Duodenal mucosa (tissue), 2 donors: ENCODE measurements at regions not wholly inside any gene's neighbourhood (a gene's known extent, or its start where the extent isn't known, plus 50 kb on each side); places are given as distances from the start of the nearest gene placed in this dataset.

Experiments used
- H3K27ac ChIP-seq: one replicate; pipeline ENCODE4 v1.7.0; 2013; ENCODE audit warnings: low read depth, low read length
- H3K27me3 ChIP-seq, 2 donors: one replicate each; pipeline ENCODE4 v1.7.0; 2013; ENCODE audit warnings: low read length in 2 of 2, control low read depth in 1 of 2; ENCODE audit not compliant: insufficient read depth in 2 of 2, control insufficient read depth in 1 of 2
- H3K36me3 ChIP-seq, 2 donors: one replicate each; pipeline ENCODE4 v1.7.0; 2013; ENCODE audit warnings: low read length in 2 of 2, control low read depth in 1 of 2; ENCODE audit not compliant: insufficient read depth in 2 of 2, control insufficient read depth in 1 of 2
- H3K4me1 ChIP-seq, 2 donors: one replicate each; pipeline ENCODE4 v1.7.0; 2013; ENCODE audit warnings: low read length in 2 of 2, control low read depth in 1 of 2; ENCODE audit not compliant: insufficient read depth in 2 of 2, control insufficient read depth in 1 of 2
- H3K4me3 ChIP-seq, 2 donors: one replicate each; pipeline ENCODE4 v1.7.0; 2013; ENCODE audit warnings: low read length in 2 of 2, low read depth in 1 of 2
- H3K9ac ChIP-seq, 2 donors: one replicate each; pipeline ENCODE4 v1.7.0; 2013; ENCODE audit warnings: low read length in 2 of 2, low read depth in 1 of 2
- H3K9me3 ChIP-seq, 2 donors: one replicate each; pipeline ENCODE4 v1.7.0; 2013; ENCODE audit warnings: low read length in 2 of 2, control low read depth in 1 of 2; ENCODE audit not compliant: control insufficient read depth in 1 of 2

GRCh38 chr18:10365021-10365500, 89.4 kb upstream of the APCDD1 start:
- Histone ChIP-seq H3K4me3 (no peak overlapping the region), H3K27ac (no peak overlapping the region), H3K27me3 (no peaks in the 10 kb centered on the region), H3K4me1 (no peaks in the 10 kb centered on the region), H3K9me3 (peaks cover 0 to 9% of the 10 kb centered on the region in 2 donors), H3K36me3 (no peaks in the 10 kb centered on the region), H3K9ac (no peak overlapping the region)

- no peaks in the 10 kb centered on the region for H3K4me1 ChIP-seq
- H3K27ac ChIP-seq = no peak overlapping the region
- H3K36me3 ChIP-seq = no peaks in the 10 kb centered on the region
- H3K27me3 ChIP-seq = no peaks in the 10 kb centered on the region
- no peak overlapping the region for H3K4me3 ChIP-seq
- H3K9me3 ChIP-seq = peaks cover 0 to 9% of the 10 kb centered on the region in 2 donors
- H3K9ac ChIP-seq = no peak overlapping the region
Observed at GRCh38 chr18:10365901-10366300, 88.5 kb upstream of the APCDD1 start.

GRCh38 chr18:10367836-10368235, 86.6 kb upstream of the APCDD1 start:
- Histone ChIP-seq H3K4me3 (no peak overlapping the region), H3K9ac (no peak overlapping the region), H3K27ac (no peak overlapping the region), H3K27me3 (no peaks in the 10 kb centered on the region), H3K4me1 (no peaks in the 10 kb centered on the region), H3K9me3 (peaks cover 0 to 9% of the 10 kb centered on the region in 2 donors), H3K36me3 (no peaks in the 10 kb centered on the region)

GRCh38 chr18:10368456-10369453, 85.7 kb upstream of the APCDD1 start:
- Histone ChIP-seq H3K9ac (no peak overlapping the region), H3K4me3 (no peak overlapping the region), H3K27ac (no peak overlapping the region), H3K27me3 (no peaks in the 10 kb centered on the region), H3K9me3 (peaks cover 0 to 9% of the 10 kb centered on the region in 2 donors), H3K4me1 (no peaks in the 10 kb centered on the region), H3K36me3 (no peaks in the 10 kb centered on the region)

- Histone ChIP-seq H3K9ac (no peak overlapping the region), H3K27me3 (no peaks in the 10 kb centered on the region), H3K27ac (no peak overlapping the region), H3K4me3 (no peak overlapping the region), H3K36me3 (no peaks in the 10 kb centered on the region), H3K4me1 (no peaks in the 10 kb centered on the region), H3K9me3 (no peaks in the 10 kb centered on the region)
Observed at GRCh38 chr18:10370716-10371115, 83.7 kb upstream of the APCDD1 start.

- Histone ChIP-seq H3K27me3 (no peaks in the 10 kb centered on the region), H3K4me1 (no peaks in the 10 kb centered on the region), H3K4me3 (no peak overlapping the region), H3K27ac (no peak overlapping the region), H3K9ac (no peak overlapping the region), H3K36me3 (no peaks in the 10 kb centered on the region), H3K9me3 (no peaks in the 10 kb centered on the region)
Observed at GRCh38 chr18:10371165-10371564, 83.3 kb upstream of the APCDD1 start.

- no peaks in the 10 kb centered on the region for H3K4me1 ChIP-seq
- H3K4me3 ChIP-seq = no peak overlapping the region
- no peaks in the 10 kb centered on the region for H3K9me3 ChIP-seq
- H3K27ac ChIP-seq = no peak overlapping the region
- no peak overlapping the region for H3K9ac ChIP-seq
- H3K27me3 ChIP-seq = no peaks in the 10 kb centered on the region
- H3K36me3 ChIP-seq = no peaks in the 10 kb centered on the region
Observed at GRCh38 chr18:10374195-10374594, 80.2 kb upstream of the APCDD1 start.

GRCh38 chr18:10374636-10375293, 79.7 kb upstream of the APCDD1 start:
- Histone ChIP-seq H3K9me3 (no peaks in the 10 kb centered on the region), H3K36me3 (no peaks in the 10 kb centered on the region), H3K4me3 (no peak overlapping the region), H3K27ac (no peak overlapping the region), H3K27me3 (no peaks in the 10 kb centered on the region), H3K9ac (no peak overlapping the region), H3K4me1 (no peaks in the 10 kb centered on the region)

GRCh38 chr18:10376731-10377130, 77.7 kb upstream of the APCDD1 start:
- H3K36me3 ChIP-seq = no peaks in the 10 kb centered on the region
- H3K27ac ChIP-seq = no peak overlapping the region
- H3K4me3 ChIP-seq = no peak overlapping the region
- no peaks in the 10 kb centered on the region for H3K27me3 ChIP-seq
- H3K4me1 ChIP-seq = no peaks in the 10 kb centered on the region
- no peaks in the 10 kb centered on the region for H3K9me3 ChIP-seq
- H3K9ac ChIP-seq = no peak overlapping the region

- H3K9ac ChIP-seq = no peak overlapping the region
- H3K27me3 ChIP-seq = no peaks in the 10 kb centered on the region
- no peak overlapping the region for H3K4me3 ChIP-seq
- H3K4me1 ChIP-seq = no peaks in the 10 kb centered on the region
- H3K9me3 ChIP-seq = no peaks in the 10 kb centered on the region
- H3K36me3 ChIP-seq = no peaks in the 10 kb centered on the region
- no peak overlapping the region for H3K27ac ChIP-seq
Observed at GRCh38 chr18:10377956-10378355, 76.5 kb upstream of the APCDD1 start.
